Mucosa of rectum (tissue), 2 donors: ENCODE measurements at regions not wholly inside any gene's neighbourhood (a gene's known extent, or its start where the extent isn't known, plus 50 kb on each side); places are given as distances from the start of the nearest gene placed in this dataset.

Source experiments
- H3K27ac ChIP-seq, 2 donors: one replicate each; pipeline ENCODE4 v1.7.0; 2013; ENCODE audit warnings: inconsistent platforms in 2 of 2, low read depth in 2 of 2, low read length in 2 of 2
- H3K27me3 ChIP-seq, 2 donors: one replicate each; pipeline ENCODE4 v1.7.0; 2013; ENCODE audit warnings: low read length in 2 of 2; ENCODE audit not compliant: control insufficient read depth in 2 of 2, insufficient read depth in 2 of 2
- H3K36me3 ChIP-seq, 2 donors: one replicate each; pipeline ENCODE4 v1.7.0; 2013; ENCODE audit warnings: low read length in 2 of 2; ENCODE audit not compliant: control insufficient read depth in 2 of 2, insufficient read depth in 2 of 2
- H3K4me1 ChIP-seq, 2 donors: one replicate each; pipeline ENCODE4 v1.7.0; 2013; ENCODE audit warnings: low read length in 2 of 2, mild to moderate bottlenecking in 1 of 2; ENCODE audit not compliant: control insufficient read depth in 2 of 2, insufficient read depth in 2 of 2
- H3K4me3 ChIP-seq, 2 donors: one replicate each; pipeline ENCODE4 v1.7.0; 2013; ENCODE audit warnings: low read length in 2 of 2
- H3K9ac ChIP-seq, 2 donors: one replicate each; pipeline ENCODE4 v1.7.0; 2013; ENCODE audit warnings: low read length in 2 of 2, low read depth in 1 of 2, mild to moderate bottlenecking in 1 of 2
- H3K9me3 ChIP-seq, 2 donors: one replicate each; pipeline ENCODE4 v1.7.0; 2013; ENCODE audit warnings: low read length in 2 of 2; ENCODE audit not compliant: control insufficient read depth in 2 of 2
- donor health status: healthy.
- donor health status: Normal muscosa, but diverticular disease.

- H3K9ac ChIP-seq: no peak overlapping the region
- no peak overlapping the region for H3K27ac ChIP-seq
- peaks cover 8 to 13% of the 10 kb centered on the region in 2 donors for H3K4me1 ChIP-seq
- H3K9me3 ChIP-seq: no peaks in the 10 kb centered on the region
- no peaks in the 10 kb centered on the region for H3K27me3 ChIP-seq
- no peaks in the 10 kb centered on the region for H3K36me3 ChIP-seq
- H3K4me3 ChIP-seq: no peak overlapping the region
Measured at GRCh38 chr2:20141806-20142205, 83.1 kb downstream of the SDC1 start.

DNA sequence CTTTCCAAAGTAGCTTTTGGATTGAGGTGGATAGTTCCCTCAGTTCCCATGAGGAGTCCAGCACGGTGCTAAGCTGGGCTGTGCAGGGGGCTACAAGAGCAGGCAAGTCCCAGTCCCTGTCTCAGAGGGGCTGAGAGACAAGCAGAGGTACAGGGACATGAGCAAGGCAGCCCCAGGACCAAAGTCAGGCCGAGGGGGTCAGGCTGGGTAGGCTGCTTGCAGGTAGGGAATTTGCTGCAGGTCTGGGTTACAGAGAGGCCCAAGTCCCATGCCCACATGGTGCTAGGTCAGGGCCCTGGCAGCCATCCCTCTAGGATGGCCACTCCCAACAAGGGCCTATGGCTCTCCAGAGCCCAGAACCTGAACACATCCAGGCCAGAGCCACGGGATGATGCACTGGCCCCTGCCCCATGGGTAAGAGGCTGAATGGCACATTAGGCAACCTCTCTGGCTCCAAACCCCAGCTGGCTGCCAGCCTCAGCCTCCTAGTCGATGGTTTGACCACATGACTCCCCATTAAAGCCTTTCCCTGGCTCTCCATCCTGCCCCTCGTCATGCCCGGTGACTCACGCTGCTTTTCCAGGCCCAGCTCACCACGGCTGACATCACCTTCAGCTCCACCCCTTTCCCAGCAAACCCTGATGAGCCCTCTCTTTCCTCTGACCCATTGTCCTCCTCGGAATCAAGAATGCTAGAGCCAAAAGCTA lies 83.7 kb downstream of the SDC1 start:
- H3K27me3 ChIP-seq: no peaks in the 10 kb centered on the region
- no peaks in the 10 kb centered on the region for H3K36me3 ChIP-seq
- H3K27ac ChIP-seq: no peak overlapping the region
- H3K4me3 ChIP-seq: no peak overlapping the region
- H3K9ac ChIP-seq: no peak overlapping the region
- peaks cover 5 to 15% of the 10 kb centered on the region in 2 donors for H3K4me1 ChIP-seq
- no peaks in the 10 kb centered on the region for H3K9me3 ChIP-seq

DNA sequence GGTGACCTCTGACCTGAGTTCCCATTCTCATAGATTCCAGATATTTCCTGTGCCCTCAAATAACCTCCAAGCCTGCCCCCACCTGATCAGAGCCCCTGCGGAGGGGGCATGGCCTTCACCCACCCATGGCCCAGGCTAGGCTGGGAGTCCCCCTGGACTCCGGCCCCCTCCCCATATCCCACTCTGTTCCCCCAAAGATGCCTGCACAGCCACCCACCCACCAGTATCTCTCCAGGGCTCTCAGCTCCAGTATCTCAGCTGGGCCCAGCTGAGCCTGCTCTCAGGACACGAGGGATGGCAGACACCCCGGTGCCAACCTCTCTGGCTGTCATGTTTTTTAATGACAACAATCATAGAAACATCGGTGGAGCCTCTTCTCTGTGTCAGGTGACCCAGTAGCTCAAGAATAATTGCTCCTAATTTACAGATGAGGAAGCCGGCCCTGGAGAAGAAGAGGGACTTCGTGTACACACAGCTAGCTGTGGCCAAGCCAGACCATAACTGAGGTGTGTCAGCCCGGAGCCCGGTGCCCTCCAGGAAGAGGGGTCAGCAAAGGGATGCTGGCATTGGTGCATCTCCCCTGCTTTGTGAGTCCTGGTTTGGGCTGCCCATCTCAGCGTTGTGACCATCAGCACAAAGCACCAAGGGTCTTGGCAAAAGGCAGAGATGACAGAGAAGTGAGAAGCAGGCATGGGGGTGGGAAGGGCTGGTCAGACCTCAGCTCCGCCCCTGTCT lies 84.4 kb downstream of the SDC1 start:
- no peaks in the 10 kb centered on the region for H3K9me3 ChIP-seq
- H3K4me1 ChIP-seq: peaks cover 3 to 16% of the 10 kb centered on the region in 2 donors
- H3K27me3 ChIP-seq: no peaks in the 10 kb centered on the region
- H3K27ac ChIP-seq: no peak overlapping the region
- no peak overlapping the region for H3K4me3 ChIP-seq
- no peaks in the 10 kb centered on the region for H3K36me3 ChIP-seq
- H3K9ac ChIP-seq: no peak overlapping the region

DNA sequence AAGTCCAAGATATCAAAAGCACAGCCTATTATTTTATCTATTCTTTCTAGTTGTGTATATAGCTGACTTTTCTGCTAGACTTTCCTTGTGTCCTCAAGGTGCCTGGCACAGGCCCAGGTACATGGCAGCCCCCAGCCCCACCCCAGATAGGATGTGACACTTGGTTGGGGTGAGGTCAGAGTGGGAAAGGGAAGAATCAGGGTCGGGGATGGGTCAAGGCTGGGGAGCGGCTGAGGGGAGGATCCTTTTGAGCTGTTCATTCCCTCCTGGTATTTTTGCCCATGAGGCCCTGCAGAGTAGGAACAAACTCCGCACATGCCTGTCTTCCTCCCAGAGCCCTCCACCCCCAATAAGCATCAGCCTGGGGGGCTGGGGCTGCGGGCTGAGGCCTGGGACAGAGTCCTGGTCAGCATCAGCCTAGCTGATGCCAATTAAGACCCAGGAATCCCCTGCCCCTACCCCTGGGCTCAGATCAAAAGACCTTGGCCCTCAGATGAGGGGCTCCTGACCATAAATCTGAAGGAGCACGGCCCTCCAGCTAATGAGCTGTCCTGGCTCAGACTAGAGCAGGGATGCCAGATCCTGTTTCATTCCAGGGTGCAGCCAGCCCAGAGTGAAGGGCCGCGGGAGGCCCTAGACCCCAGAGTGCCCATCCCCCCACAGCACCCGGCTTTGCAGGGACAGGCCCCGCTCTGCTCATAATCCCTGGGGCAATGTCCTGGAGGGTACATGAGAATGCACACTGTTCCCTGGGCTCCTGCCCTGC lies 85.3 kb downstream of the SDC1 start:
- no peak overlapping the region for H3K27ac ChIP-seq
- no peaks in the 10 kb centered on the region for H3K9me3 ChIP-seq

DNA sequence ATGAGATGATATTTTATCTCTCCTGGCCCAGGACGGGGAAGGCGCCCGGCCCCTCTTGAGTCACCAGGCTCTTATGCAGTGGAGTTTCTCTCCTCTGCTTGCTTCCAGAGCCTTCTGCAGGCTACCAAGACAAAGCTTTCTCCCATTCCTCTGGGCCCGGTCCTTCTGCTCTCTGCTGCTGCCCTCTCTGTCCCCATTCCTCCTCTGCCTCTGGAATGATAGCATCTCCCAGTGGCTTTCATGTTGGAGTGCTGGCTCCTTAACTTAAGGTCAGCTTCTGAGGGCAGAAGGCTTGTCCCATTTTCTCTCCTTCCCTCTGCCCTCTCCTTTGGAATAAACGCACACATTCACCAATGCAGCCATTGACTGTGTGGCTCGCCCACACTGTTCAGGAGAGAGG lies 86.2 kb downstream of the SDC1 start:
- H3K9ac ChIP-seq: no peak overlapping the region
- no peaks in the 10 kb centered on the region for H3K9me3 ChIP-seq
- no peaks in the 10 kb centered on the region for H3K36me3 ChIP-seq
- H3K4me3 ChIP-seq: no peak overlapping the region
- no peaks in the 10 kb centered on the region for H3K27me3 ChIP-seq
- H3K4me1 ChIP-seq: peaks cover 0 to 11% of the 10 kb centered on the region in 2 donors
- no peak overlapping the region for H3K27ac ChIP-seq

More for the DNA sequence above, 85.3 kb downstream of the SDC1 start:
- Histone ChIP-seq H3K4me1 (peaks cover 0 to 11% of the 10 kb centered on the region in 2 donors), H3K36me3 (no peaks in the 10 kb centered on the region), H3K4me3 (no peak overlapping the region), H3K9ac (no peak overlapping the region), H3K27me3 (no peaks in the 10 kb centered on the region)

DNA sequence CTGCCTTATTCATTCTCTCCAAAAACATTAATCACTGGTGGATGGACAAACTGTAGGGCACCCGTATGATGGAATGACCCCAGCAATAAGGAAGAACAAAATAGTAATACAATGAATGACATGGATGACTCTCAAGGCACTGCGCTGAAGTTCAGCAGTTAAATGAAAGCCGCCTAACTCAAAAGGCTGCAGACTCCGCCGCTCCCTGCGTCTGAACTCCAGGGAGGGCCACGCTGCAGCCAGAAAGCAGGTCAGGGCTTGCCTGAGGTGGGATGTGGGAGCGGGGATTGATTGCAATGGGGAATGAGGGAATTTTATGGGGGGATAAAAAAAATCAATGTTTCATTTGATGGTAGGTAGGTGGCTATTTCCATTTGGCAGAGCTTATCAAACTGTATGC lies 86.5 kb upstream of the LAPTM4A start:
- Histone ChIP-seq H3K9me3 (no peaks in the 10 kb centered on the region), H3K9ac (no peak overlapping the region), H3K27ac (no peak overlapping the region)

DNA sequence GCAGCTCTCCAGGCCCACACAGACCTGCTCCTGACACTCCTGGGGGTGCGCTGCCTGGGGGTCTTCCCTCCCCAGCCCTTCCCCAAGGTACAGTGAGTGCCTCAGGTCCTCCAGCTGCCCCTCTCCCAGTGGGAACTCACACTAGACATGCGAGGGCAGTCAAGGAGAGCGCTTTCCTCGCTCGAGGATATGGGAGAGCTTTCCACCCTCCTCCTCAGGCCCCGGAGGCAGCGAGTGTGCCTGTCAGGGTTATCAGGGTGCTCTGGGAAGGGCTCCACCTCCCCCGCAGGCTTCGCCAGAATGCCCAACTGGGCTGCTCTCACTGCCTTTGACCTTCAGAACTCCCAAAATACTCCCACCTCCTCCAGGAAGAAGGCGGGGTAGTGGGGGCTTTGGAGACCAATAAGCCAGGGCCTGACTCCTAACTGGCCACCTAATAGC lies 85.7 kb upstream of the LAPTM4A start:
- peaks cover 0 to 11% of the 10 kb centered on the region in 2 donors for H3K4me1 ChIP-seq
- no peak overlapping the region for H3K27ac ChIP-seq
- H3K4me3 ChIP-seq: no peak overlapping the region
- H3K9me3 ChIP-seq: no peaks in the 10 kb centered on the region
- no peaks in the 10 kb centered on the region for H3K27me3 ChIP-seq
- H3K9ac ChIP-seq: no peak overlapping the region
- H3K36me3 ChIP-seq: no peaks in the 10 kb centered on the region

More for the DNA sequence above, 86.5 kb upstream of the LAPTM4A start:
- H3K4me1 ChIP-seq: peaks cover 0 to 11% of the 10 kb centered on the region in 2 donors
- H3K27me3 ChIP-seq: no peaks in the 10 kb centered on the region
- H3K4me3 ChIP-seq: no peak overlapping the region
- no peaks in the 10 kb centered on the region for H3K36me3 ChIP-seq

GRCh38 chr2:20136149-20136548 lies 84.7 kb upstream of the LAPTM4A start:
- Histone ChIP-seq H3K9me3 (no peaks in the 10 kb centered on the region), H3K27me3 (no peaks in the 10 kb centered on the region), H3K9ac (peak overlapping the region in 1 of 2 donors; percentile 36), H3K27ac (no peak overlapping the region), H3K4me1 (peaks cover 0 to 13% of the 10 kb centered on the region in 2 donors), H3K36me3 (no peaks in the 10 kb centered on the region), H3K4me3 (no peak overlapping the region)

GRCh38 chr2:20135631-20136050 lies 84.2 kb upstream of the LAPTM4A start:
- Histone ChIP-seq H3K4me3 (no peak overlapping the region), H3K4me1 (peaks cover under 1 to 18% of the 10 kb centered on the region in 2 donors), H3K36me3 (no peaks in the 10 kb centered on the region), H3K9me3 (no peaks in the 10 kb centered on the region), H3K9ac (peak overlapping the region in 1 of 2 donors; percentile 36), H3K27me3 (no peaks in the 10 kb centered on the region), H3K27ac (no peak overlapping the region)
